ENCODE measurements at regions not wholly inside any gene's neighbourhood (a gene's known extent, or its start where the extent isn't known, plus 50 kb on each side); places are given as distances from the start of the nearest gene placed in this dataset.

DNA sequence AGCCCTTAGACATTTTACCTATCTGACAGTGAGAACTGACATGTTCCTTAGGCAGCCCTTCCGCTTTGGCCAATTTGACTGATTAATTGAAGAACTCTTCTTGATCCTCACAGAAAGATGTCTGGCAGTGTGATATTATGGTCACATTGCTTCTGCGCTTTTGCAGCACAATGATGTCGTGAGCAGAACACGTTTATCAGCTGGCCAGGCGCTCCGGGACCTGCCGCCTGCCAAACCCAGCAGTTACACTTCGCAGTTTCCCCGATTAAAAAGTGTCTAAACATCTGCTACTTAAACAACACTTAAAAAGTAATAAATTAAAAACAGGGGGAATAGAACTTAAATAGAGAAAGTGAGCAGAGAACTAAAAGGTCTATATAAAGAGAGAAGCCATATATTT lies 103.5 kb upstream of the ETS2 start:
- peak overlapping the region in 1 of 6 donors; percentile 14 for H3K27ac Mint-ChIP-seq
- no peak for ATAC-seq (ENCODE audit: low read depth in 2 of 2)
- peaks cover 0 to 4% (median 0%) of the 10 kb centered on the region in 7 donors for H3K9me3 Mint-ChIP-seq
- H3K4me1 Mint-ChIP-seq: no peaks in the 10 kb centered on the region
- no peak overlapping the region for H3K4me3 Mint-ChIP-seq
- H3K36me3 Mint-ChIP-seq: no peaks in the 10 kb centered on the region
- peaks cover 0 to 36% (median 10%) of the 10 kb centered on the region in 3 donors for H3K27me3 Mint-ChIP-seq
- no peak for DNase-seq

DNA sequence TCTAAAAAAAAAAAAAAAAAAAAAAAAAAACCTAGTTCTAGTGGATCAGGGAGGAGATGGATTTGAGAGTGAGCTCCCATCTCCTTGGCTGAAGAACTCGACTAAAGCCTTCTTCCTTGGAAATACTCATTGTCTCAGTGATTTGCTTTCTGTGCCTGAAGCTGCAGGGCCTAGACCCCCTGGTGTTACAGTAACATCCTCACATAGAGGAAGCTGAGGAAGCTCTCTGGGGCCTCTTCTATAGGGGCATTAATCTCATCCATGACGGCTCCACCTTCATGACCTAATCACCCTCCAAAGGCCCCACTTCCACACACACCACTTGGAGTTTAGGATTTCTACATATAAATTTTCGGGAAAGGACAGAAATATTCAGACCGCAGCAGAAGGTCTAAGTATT lies 95.9 kb upstream of the ETS2 start:
- peaks cover 0 to 7% (median 7%) of the 10 kb centered on the region in 3 donors for H3K27me3 Mint-ChIP-seq

GRCh38 chr21:38712071-38712470 lies 93.7 kb upstream of the ETS2 start:
- H3K27me3 Mint-ChIP-seq: peaks cover 0 to 4% (median 4%) of the 10 kb centered on the region in 3 donors
- no peak for DNase-seq
- no peak for ATAC-seq (ENCODE audit: low read depth in 2 of 2)
- no peaks in the 10 kb centered on the region for H3K36me3 Mint-ChIP-seq
- H3K9me3 Mint-ChIP-seq: no peaks in the 10 kb centered on the region
- H3K4me1 Mint-ChIP-seq: no peaks in the 10 kb centered on the region
- no peak overlapping the region for H3K4me3 Mint-ChIP-seq
- no peak overlapping the region for H3K27ac Mint-ChIP-seq

More for the DNA sequence above, 95.9 kb upstream of the ETS2 start:
- Mint-ChIP-seq H3K9me3 (no peaks in the 10 kb centered on the region), H3K36me3 (no peaks in the 10 kb centered on the region), H3K4me1 (no peaks in the 10 kb centered on the region), H3K4me3 (no peak overlapping the region), H3K27ac (no peak overlapping the region)
- no peak for DNase-seq
- ATAC-seq (ENCODE audit: low read depth in 2 of 2): no peak

DNA sequence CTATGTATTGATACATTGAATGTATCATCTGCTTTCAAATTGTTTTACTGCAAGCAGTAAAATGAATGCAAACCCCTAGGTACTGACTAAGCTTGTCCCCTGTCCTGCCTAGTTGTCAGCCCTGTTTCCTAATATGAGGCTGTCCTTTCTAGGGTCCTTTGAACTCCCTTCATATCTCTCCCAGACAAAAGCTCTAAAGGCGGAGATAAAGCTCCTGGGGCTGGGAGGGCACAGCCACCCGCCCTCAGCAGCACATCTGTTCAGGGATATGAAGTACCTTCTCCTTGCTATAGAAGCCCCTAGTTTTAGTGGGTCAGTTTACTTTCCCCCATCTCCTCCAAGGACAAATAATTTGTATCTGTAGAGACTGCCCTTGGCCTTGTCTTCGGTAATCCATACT lies 93.1 kb upstream of the ETS2 start:
- H3K27me3 Mint-ChIP-seq: peaks cover 0 to 9% (median 4%) of the 10 kb centered on the region in 3 donors
- no peaks in the 10 kb centered on the region for H3K9me3 Mint-ChIP-seq
- H3K27ac Mint-ChIP-seq: peak overlapping the region in 1 of 6 donors; percentile 12
- no peak overlapping the region for H3K4me3 Mint-ChIP-seq
- ATAC-seq (ENCODE audit: low read depth in 2 of 2): no peak
- no peaks in the 10 kb centered on the region for H3K4me1 Mint-ChIP-seq
- no peaks in the 10 kb centered on the region for H3K36me3 Mint-ChIP-seq
- DNase-seq: no peak

- H3K9me3 Mint-ChIP-seq: no peaks in the 10 kb centered on the region
- H3K27ac Mint-ChIP-seq: no peak overlapping the region
- H3K27me3 Mint-ChIP-seq: peaks cover 0 to 9% (median 4%) of the 10 kb centered on the region in 3 donors
- H3K4me1 Mint-ChIP-seq: no peaks in the 10 kb centered on the region
- ATAC-seq (ENCODE audit: low read depth in 2 of 2) (no peak), DNase-seq (no peak)
- H3K36me3 Mint-ChIP-seq: no peaks in the 10 kb centered on the region
- no peak overlapping the region for H3K4me3 Mint-ChIP-seq
These were observed 91.5 kb upstream of the ETS2 start for GRCh38 chr21:38714039-38714817.

DNA sequence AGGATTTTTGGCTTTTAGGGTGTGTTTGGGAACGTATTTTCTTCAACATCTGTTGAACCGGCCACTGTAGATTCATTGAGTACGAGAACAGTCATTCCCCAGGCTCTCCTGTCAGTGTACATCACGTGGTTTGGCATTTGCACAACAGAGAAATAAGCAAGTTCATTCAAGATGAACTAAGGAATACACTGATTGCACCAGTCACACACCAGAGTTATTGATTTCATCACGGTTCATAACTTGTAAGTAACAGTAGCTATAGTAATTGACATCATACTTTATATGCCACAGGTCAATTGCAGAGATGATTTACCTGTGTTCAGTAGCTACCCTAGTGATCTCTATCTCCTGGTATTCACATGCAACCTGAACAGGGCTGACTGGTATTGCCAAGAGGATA lies 90.7 kb upstream of the ETS2 start:
- Mint-ChIP-seq H3K27me3 (peaks cover 0 to 9% (median 4%) of the 10 kb centered on the region in 3 donors), H3K9me3 (no peaks in the 10 kb centered on the region), H3K27ac (no peak overlapping the region), H3K36me3 (no peaks in the 10 kb centered on the region), H3K4me3 (no peak overlapping the region), H3K4me1 (no peaks in the 10 kb centered on the region)
- DNase-seq (no peak), ATAC-seq (ENCODE audit: low read depth in 2 of 2) (no peak)

DNA sequence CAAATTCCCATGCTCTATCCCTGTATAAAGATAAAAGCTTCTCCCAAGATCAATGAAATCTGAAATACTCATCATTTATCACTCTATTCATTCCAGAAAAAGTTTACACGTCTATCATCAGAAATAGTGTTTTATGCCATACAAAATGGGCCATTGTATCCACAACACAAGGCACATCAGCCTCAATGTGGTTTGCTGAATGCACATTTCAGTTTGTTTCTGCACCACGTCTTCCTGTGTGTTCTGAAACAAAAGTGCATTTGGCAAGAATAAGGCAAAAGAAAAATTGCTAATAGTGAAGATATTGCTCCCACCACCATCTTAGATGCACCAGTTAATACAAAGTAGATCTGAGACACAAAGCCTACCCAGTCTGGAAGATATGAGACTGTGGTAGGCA lies 89.6 kb upstream of the ETS2 start:
- Mint-ChIP-seq H3K4me1 (no peaks in the 10 kb centered on the region), H3K9me3 (no peaks in the 10 kb centered on the region), H3K4me3 (no peak overlapping the region), H3K27me3 (peaks cover 0 to 9% (median 4%) of the 10 kb centered on the region in 3 donors), H3K27ac (no peak overlapping the region), H3K36me3 (no peaks in the 10 kb centered on the region)
- DNase-seq (no peak), ATAC-seq (ENCODE audit: low read depth in 2 of 2) (no peak)

DNA sequence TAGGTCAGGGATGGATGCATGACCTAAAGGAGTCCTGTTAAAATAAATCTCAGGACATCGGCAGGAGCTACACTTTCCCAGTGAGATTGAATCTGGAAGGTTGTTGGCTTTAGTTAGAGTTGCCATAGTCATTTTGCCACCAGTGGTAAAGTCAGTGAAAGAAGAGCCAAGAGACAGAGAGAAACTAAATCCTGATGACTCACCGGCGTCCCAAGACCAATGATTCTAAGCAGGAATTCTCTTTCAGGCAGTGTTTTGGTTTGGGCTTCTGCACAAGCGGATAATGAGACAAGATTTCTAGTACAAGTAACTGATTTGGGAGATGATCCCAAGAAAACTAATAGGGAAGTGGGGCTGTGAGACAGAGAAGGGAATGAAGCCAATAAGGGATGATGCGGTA lies 88.8 kb upstream of the ETS2 start:
- ATAC-seq (ENCODE audit: low read depth in 2 of 2): no peak
- Mint-ChIP-seq H3K27ac (no peak overlapping the region), H3K4me3 (no peak overlapping the region), H3K36me3 (no peaks in the 10 kb centered on the region), H3K27me3 (peaks cover 0 to 9% (median 0%) of the 10 kb centered on the region in 3 donors), H3K4me1 (no peaks in the 10 kb centered on the region), H3K9me3 (no peaks in the 10 kb centered on the region)
- no peak for DNase-seq

DNA sequence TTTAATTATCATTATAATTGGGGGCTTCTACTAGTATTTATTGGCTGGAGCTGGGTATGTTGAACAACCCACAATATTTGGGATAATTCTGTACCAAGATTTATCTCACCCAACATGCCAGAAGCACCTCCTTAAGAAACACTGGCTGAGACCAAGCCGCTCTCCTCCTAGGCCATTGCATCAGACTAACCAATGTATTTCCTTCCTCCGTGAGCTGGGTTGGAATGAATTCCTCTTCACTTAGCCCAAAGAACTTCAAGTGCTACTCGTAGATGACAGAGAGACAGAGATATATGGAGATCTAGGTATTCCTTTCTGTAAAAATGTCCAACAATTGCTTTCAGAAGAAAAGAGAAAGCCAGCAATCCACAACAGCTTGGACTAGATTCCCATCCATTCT lies 87.2 kb upstream of the ETS2 start:
- Mint-ChIP-seq H3K36me3 (no peaks in the 10 kb centered on the region), H3K9me3 (peaks cover 0 to 1% (median 0%) of the 10 kb centered on the region in 7 donors), H3K4me3 (no peak overlapping the region), H3K27me3 (peaks cover 0 to 9% (median 0%) of the 10 kb centered on the region in 3 donors), H3K27ac (no peak overlapping the region), H3K4me1 (no peaks in the 10 kb centered on the region)
- DNase-seq (no peak), ATAC-seq (ENCODE audit: low read depth in 2 of 2) (no peak)

GRCh38 chr21:38720074-38720473 lies 85.7 kb upstream of the ETS2 start:
- Mint-ChIP-seq H3K4me3 (no peak overlapping the region), H3K27me3 (peaks cover 0 to 9% (median 0%) of the 10 kb centered on the region in 3 donors), H3K4me1 (no peaks in the 10 kb centered on the region), H3K27ac (peak overlapping the region in 1 of 6 donors; percentile 1), H3K36me3 (peaks cover 0 to 8% of the 10 kb centered on the region in 2 donors), H3K9me3 (peaks cover 0 to 9% (median 8%) of the 10 kb centered on the region in 7 donors)
- ATAC-seq (ENCODE audit: low read depth in 2 of 2) (no peak), DNase-seq (no peak)

DNA sequence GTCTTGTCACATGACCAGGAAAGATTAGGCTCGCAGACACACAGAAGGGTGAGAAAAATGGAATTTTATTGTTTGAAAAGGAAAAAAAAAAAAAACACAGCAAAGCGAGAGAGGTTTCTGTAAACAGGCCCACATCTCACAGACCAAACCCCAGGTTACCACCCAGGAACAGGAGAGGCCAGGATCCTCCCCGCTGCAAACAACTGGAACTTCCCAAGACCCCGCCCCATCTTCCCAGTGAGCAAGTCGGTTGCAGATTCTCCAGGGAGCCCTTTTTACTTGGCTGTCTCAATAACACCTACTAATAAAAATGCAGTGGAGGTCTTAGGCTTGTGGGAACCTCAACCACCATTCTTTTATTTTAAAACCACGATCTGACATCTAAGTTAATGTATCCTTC lies 84.7 kb upstream of the ETS2 start:
- H3K4me1 Mint-ChIP-seq: no peaks in the 10 kb centered on the region
- ATAC-seq (ENCODE audit: low read depth in 2 of 2) (no peak), DNase-seq (no peak)
- peaks cover 0 to 18% (median 10%) of the 10 kb centered on the region in 7 donors for H3K9me3 Mint-ChIP-seq
- H3K4me3 Mint-ChIP-seq: no peak overlapping the region
- H3K36me3 Mint-ChIP-seq: peaks cover 0 to 8% of the 10 kb centered on the region in 2 donors
- H3K27me3 Mint-ChIP-seq: peaks cover 0 to 9% (median 0%) of the 10 kb centered on the region in 3 donors
- no peak overlapping the region for H3K27ac Mint-ChIP-seq

DNA sequence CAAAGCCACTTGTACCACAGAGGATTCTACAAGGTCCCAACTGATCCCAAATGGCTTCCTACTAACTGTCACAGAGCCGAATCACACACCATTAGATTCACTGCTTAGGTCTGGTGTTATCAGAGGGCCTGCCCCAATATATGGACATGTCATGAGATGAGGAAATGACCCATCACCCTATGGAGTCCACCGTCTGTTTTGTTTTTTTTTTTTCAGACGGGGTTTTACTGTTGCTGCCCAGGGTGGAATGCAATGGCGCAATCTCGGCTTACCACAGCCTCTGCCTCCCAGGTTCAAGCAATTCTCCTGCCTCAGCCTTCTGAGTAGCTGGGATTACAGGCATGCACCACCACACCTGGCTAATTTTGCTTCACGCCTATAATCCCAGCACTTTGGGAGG lies 83.8 kb upstream of the ETS2 start:
- Mint-ChIP-seq H3K27me3 (peaks cover 0 to 6% (median 0%) of the 10 kb centered on the region in 3 donors), H3K4me1 (no peaks in the 10 kb centered on the region), H3K9me3 (peaks cover 5 to 25% (median 14%) of the 10 kb centered on the region in 7 donors), H3K36me3 (peaks cover 0 to 8% of the 10 kb centered on the region in 2 donors), H3K27ac (no peak overlapping the region), H3K4me3 (no peak overlapping the region)
- ATAC-seq (ENCODE audit: low read depth in 2 of 2) (no peak), DNase-seq (no peak)

GRCh38 chr21:38725196-38726157 lies 80.3 kb upstream of the ETS2 start:
- no peak for ATAC-seq (ENCODE audit: low read depth in 2 of 2)

More at GRCh38 chr21:38725196-38726157, 80.3 kb upstream of the ETS2 start:
- H3K4me1 Mint-ChIP-seq: no peaks in the 10 kb centered on the region
- H3K27ac Mint-ChIP-seq: no peak overlapping the region
- no peak for DNase-seq
- peaks cover 5 to 25% (median 14%) of the 10 kb centered on the region in 7 donors for H3K9me3 Mint-ChIP-seq
- H3K4me3 Mint-ChIP-seq: no peak overlapping the region
- peaks cover 0 to 8% of the 10 kb centered on the region in 2 donors for H3K36me3 Mint-ChIP-seq
- peaks cover 0 to 9% (median 0%) of the 10 kb centered on the region in 3 donors for H3K27me3 Mint-ChIP-seq

All from naive B cell (primary cell).